SU-DHL-6 (cell line): ENCODE measurements at regions not wholly inside any gene's neighbourhood (a gene's known extent, or its start where the extent isn't known, plus 50 kb on each side); places are given as distances from the start of the nearest gene placed in this dataset.

Source experiments
- H2AFZ ChIP-seq: fragments of 200-600 bp; sonication (generic); 2 replicates; pipeline ENCODE4 v1.6.1; 2014; ENCODE audit warnings: low read depth, mild to moderate bottlenecking, moderate library complexity, mixed read lengths, antibody characterized with exemption, low read length; ENCODE audit not compliant: severe bottlenecking
- H3F3A ChIP-seq: fragments of 200-600 bp; shearing (Covaris generic); 2 replicates; pipeline ENCODE4 v1.6.0; 2016; ENCODE audit warnings: antibody characterized with exemption, mild to moderate bottlenecking; ENCODE audit not compliant: insufficient read depth
- H3K27ac ChIP-seq: fragments of 200-600 bp; sonication (generic); 2 replicates; pipeline ENCODE4 v1.5.1; 2016; ENCODE audit warnings: low read depth, mild to moderate bottlenecking, low read length, moderate library complexity, mixed read lengths
- H3K27me3 ChIP-seq: fragments of 200-600 bp; sonication (generic), shearing (Covaris generic); 2 replicates; pipeline ENCODE4 v1.6.0; 2014; ENCODE audit warnings: mild to moderate bottlenecking, low read length
- H3K36me3 ChIP-seq: fragments of 200-600 bp; sonication (generic); 2 replicates; pipeline ENCODE4 v1.6.1; 2014; ENCODE audit warnings: mild to moderate bottlenecking, low read length, mixed read lengths
- H3K4me2 ChIP-seq: fragments of 300-600, 200-600 bp; shearing (Covaris generic), sonication (generic); 2 replicates; pipeline ENCODE4 v1.6.0; 2014; ENCODE audit warnings: low read length, low read depth, mild to moderate bottlenecking; ENCODE audit not compliant: poor library complexity, severe bottlenecking
- H3K4me3 ChIP-seq: fragments of 200-600 bp; sonication (generic); 2 replicates; pipeline ENCODE4 v1.5.1; 2014; ENCODE audit warnings: antibody characterized with exemption, low read length, mild to moderate bottlenecking, mixed read lengths; ENCODE audit not compliant: insufficient read depth, poor library complexity, severe bottlenecking
- H3K79me2 ChIP-seq: fragments of 200-600 bp; sonication (generic); 2 replicates; pipeline ENCODE4 v1.6.1; 2014; ENCODE audit warnings: mild to moderate bottlenecking, low read length, moderate library complexity; ENCODE audit not compliant: insufficient read depth
- H3K9ac ChIP-seq: fragments of 200-600 bp; sonication (generic); 2 replicates; pipeline ENCODE4 v1.7.0; 2014; ENCODE audit warnings: mild to moderate bottlenecking, low read length
- H3K9me2 ChIP-seq: fragments of 200-600 bp; sonication (generic); replicated peaks from 2 replicates; pipeline ENCODE4 v1.6.1; 2014; ENCODE audit warnings: low read length; ENCODE audit not compliant: insufficient read depth
- H3K9me3 ChIP-seq: fragments of 200-600 bp; sonication (generic); 2 replicates; pipeline ENCODE4 v1.6.1; 2014; ENCODE audit warnings: low read length, mixed read lengths; ENCODE audit not compliant: insufficient read depth
- H4K20me1 ChIP-seq: fragments of 200-600 bp; sonication (generic); 2 replicates; pipeline ENCODE4 v1.6.1; 2014; ENCODE audit warnings: low read depth, mild to moderate bottlenecking, antibody characterized with exemption, low read length, moderate library complexity, mixed read lengths
- EZH2phosphoT487 ChIP-seq: fragments of 200-600 bp; sonication (generic), shearing (Covaris generic); conservative IDR thresholded peaks from 2 replicates; pipeline ENCODE4 v1.6.1; 2018; ENCODE audit warnings: mild to moderate bottlenecking, antibody characterized with exemption, low read length, moderate library complexity, mixed read lengths
- TF ChIP-seq, protein P1 (sequence below): fragments of 200-600 bp; sonication (generic); IDR thresholded peaks from one replicate; pipeline ENCODE4 v1.5.1; 2017; ENCODE audit warnings: antibody characterized with exemption, mild to moderate bottlenecking, low read length, moderate library complexity; ENCODE audit not compliant: insufficient read depth, poor library complexity, severe bottlenecking

DNA sequence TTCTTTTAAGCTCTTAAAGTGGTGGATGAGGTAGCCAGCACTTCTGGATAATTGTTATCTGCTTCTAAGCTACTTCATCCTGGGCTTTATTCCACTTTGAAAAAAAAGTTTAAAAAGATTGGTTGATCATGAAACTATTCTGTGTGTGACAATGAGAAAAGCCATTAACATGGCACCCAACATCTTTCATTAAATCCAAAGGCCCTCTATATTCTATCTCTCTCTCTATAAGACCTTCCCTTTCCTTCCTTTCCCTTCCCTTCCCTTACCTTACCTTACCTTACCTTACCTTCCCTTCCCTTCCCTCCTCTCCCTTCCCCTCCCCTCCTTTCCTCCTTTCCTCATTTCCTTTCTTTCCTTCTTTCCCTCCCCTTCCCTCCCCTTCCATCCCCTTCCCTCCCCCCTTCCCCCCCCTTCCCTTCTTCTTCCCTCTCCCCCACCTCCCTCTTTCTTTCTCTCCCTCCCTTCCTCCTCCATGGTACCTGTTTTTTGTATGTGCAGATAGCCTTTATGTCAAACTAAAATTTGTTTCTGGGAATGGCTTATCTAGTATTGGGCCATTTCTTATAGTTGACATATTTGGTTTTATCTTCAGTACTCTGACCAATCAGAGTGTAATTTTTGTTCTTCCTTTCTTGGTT is 218.7 kb downstream of the DKK1 start:
- H3K4me2 ChIP-seq: no peak overlapping the region
- no peaks in the 10 kb centered on the region for H4K20me1 ChIP-seq
- TF ChIP-seq, protein P1, sequence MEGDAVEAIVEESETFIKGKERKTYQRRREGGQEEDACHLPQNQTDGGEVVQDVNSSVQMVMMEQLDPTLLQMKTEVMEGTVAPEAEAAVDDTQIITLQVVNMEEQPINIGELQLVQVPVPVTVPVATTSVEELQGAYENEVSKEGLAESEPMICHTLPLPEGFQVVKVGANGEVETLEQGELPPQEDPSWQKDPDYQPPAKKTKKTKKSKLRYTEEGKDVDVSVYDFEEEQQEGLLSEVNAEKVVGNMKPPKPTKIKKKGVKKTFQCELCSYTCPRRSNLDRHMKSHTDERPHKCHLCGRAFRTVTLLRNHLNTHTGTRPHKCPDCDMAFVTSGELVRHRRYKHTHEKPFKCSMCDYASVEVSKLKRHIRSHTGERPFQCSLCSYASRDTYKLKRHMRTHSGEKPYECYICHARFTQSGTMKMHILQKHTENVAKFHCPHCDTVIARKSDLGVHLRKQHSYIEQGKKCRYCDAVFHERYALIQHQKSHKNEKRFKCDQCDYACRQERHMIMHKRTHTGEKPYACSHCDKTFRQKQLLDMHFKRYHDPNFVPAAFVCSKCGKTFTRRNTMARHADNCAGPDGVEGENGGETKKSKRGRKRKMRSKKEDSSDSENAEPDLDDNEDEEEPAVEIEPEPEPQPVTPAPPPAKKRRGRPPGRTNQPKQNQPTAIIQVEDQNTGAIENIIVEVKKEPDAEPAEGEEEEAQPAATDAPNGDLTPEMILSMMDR: no peak
- TF ChIP-seq EZH2phosphoT487: no peak
- H3K27ac ChIP-seq: no peak overlapping the region
- H3K9ac ChIP-seq: no peak overlapping the region
- no peaks in the 10 kb centered on the region for H3K9me3 ChIP-seq
- no peaks in the 10 kb centered on the region for H3F3A ChIP-seq
- no peak overlapping the region for H2AFZ ChIP-seq
- no peak overlapping the region for H3K4me3 ChIP-seq
- no peaks in the 10 kb centered on the region for H3K27me3 ChIP-seq
- H3K9me2 ChIP-seq: no peaks in the 10 kb centered on the region
- no peaks in the 10 kb centered on the region for H3K36me3 ChIP-seq
- H3K79me2 ChIP-seq: no peaks in the 10 kb centered on the region

DNA sequence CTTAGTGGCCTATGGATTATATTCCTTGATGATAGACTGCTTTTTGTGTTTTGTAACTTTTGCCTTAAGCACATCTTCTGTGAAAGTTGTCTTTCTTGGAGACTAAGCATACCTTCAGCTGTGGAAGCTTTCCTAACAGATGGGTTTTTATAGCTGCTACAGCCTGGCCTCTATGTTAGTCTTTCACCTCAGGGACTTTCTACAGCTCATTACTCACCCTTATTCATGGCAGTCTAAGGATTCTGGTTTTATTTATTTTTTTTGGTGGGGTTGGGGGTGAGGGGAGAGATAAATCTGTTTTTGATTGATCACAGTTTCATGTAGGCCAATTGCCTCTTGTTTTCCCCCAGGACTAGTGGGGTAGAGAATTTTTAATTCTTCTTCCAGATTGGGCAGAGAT is 219.9 kb downstream of the DKK1 start:
- H3K4me3 ChIP-seq: no peak overlapping the region

DNA sequence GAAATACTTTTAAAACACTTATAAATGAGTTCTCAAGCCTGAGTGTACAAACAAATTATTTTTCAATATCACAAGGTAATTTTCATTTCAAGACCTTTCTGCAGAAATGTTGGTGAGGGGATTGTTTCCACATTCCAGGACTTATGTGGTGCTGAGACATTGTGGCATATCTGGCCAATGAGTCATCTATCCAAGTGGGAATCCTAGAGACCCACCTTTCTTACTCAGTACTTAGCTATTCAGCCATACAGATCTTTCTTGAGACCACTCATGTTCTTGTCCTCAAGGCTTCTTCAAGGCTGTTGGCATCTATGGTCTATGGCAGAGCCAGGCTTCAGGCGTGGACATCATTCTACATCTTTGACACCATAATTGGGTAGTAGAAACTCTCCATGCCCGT is 225.4 kb downstream of the DKK1 start:
- no peaks in the 10 kb centered on the region for H3K27me3 ChIP-seq
- TF ChIP-seq, protein P1: no peak
- TF ChIP-seq EZH2phosphoT487: no peak
- no peak overlapping the region for H2AFZ ChIP-seq
- H3K9me2 ChIP-seq: no peaks in the 10 kb centered on the region
- H3K9me3 ChIP-seq: no peaks in the 10 kb centered on the region
- no peak overlapping the region for H3K4me3 ChIP-seq
- no peaks in the 10 kb centered on the region for H3F3A ChIP-seq
- no peak overlapping the region for H3K9ac ChIP-seq
- no peaks in the 10 kb centered on the region for H3K36me3 ChIP-seq
- H3K79me2 ChIP-seq: no peaks in the 10 kb centered on the region
- H3K27ac ChIP-seq: no peak overlapping the region
- H3K4me2 ChIP-seq: no peak overlapping the region
- H4K20me1 ChIP-seq: no peaks in the 10 kb centered on the region

More for the DNA sequence above, 219.9 kb downstream of the DKK1 start:
- H4K20me1 ChIP-seq: no peaks in the 10 kb centered on the region
- H3K36me3 ChIP-seq: no peaks in the 10 kb centered on the region
- H3K27ac ChIP-seq: no peak overlapping the region
- H3K27me3 ChIP-seq: no peaks in the 10 kb centered on the region
- no peak overlapping the region for H3K9ac ChIP-seq
- no peaks in the 10 kb centered on the region for H3F3A ChIP-seq
- no peaks in the 10 kb centered on the region for H3K9me2 ChIP-seq
- no peak overlapping the region for H3K4me2 ChIP-seq
- H2AFZ ChIP-seq: no peak overlapping the region
- H3K79me2 ChIP-seq: no peaks in the 10 kb centered on the region
- TF ChIP-seq, protein P1: no peak
- no peak for TF ChIP-seq EZH2phosphoT487
- H3K9me3 ChIP-seq: no peaks in the 10 kb centered on the region
